HG03558 (cell line): ENCODE measurements at regions not wholly inside any gene's neighbourhood (a gene's known extent, or its start where the extent isn't known, plus 50 kb on each side); places are given as distances from the start of the nearest gene placed in this dataset.

Experiments used
- ATAC-seq: cut with Tn5 transposase; IDR thresholded peaks from one replicate; pipeline ENCODE4 v1.9.1; 2021; ENCODE audit warnings: moderate number of reproducible peaks; ENCODE audit not compliant: unreplicated experiment; ENCODE audit errors: extremely low read depth

DNA sequence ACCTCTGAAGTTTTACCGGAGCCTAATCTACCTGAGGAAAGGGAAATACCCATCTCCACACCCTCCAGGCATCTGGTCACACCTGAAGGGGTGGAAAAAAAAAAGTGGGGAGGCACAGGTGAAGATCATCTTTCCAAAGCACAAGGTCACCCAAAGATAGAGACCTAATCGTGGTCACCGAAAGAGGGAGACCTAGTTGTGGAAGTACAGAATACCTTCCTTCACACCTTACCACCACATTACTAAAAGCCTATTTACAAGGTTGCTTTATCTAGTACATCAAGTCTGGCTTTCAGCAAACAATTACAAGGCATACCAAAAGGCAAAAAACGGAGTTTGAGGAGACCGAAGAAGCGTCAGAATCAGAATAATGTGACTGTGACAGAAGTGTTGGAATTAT is 110.0 kb upstream of the ARPP21 start:
- no peak for ATAC-seq

DNA sequence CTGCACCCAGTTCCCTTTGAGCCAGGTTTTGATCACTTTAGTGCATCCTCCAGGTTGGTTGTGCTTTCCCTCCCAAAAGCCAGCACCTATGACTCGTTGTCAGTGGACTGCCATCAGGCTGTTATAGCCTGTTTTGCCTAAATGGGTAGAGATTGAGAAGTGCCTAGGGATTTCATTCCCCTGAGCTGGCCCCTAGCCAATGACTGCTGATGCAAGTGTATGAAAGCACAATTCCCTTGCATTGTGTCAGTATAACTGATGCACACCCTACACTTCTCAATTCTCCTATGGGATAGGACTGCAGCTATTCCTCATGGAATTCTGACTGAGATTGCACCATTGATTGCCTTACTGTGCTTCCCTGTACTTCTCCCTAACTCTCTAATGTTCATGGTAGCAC is 102.1 kb upstream of the ARPP21 start:
- ATAC-seq = no peak

DNA sequence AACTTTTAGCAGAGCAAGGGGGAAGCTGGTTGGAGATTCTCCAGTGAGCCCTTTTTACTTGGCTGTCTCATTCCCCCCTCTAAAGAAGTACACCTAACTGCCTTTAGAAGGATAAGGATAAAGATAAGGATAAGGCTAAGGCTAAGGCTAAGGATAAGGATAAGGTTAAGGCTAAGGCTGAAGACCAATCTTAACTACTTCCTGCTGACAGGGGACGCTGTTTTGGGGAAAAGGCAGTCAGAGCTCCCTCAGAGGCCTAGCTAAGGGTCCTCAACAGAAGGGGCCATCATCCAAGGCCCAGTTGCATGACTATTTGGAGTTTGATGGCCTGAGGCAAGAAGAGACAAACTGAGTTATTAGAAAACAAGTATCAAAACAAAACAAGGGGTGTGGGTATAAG is 94.3 kb upstream of the ARPP21 start:
- ATAC-seq = no peak

DNA sequence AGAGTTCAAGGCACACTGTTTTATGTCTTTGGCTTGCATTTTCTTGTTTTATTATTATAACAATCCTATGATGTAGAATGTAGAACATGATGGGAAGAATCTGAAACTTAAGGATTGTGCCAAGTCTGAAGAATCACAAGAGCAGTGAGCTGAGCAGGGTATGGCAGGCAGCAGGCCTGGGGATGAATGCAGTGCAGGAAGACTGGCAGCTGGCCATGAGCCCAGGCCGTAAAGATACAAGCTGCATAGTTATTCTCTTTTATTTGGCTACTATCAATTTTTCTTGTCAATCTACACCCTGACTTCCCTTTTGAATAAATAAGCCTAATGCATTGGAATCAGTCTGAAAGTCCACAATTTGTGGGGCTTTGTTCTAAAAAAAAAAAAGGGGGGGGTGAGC is 89.6 kb upstream of the ARPP21 start:
- ATAC-seq = no peak

DNA sequence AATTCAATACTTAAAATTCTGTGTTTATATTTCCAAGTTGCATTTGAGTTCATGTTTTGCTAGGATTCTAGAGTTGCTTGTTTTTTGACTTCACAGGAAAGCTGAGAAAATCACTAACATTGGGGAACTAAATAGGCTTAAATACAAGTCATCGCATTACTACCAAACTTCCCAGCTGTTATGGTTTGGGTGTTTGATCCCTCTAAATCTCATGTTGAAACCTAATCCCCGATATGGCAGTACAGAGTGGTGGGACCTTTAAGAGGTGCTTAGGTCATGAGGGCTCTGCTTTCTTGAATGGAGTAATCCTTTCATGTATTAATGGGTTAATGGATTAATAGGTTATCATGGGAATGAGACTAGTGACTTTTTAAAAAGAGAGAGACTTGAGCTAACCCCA is 77.2 kb upstream of the ARPP21 start:
- ATAC-seq = no peak

DNA sequence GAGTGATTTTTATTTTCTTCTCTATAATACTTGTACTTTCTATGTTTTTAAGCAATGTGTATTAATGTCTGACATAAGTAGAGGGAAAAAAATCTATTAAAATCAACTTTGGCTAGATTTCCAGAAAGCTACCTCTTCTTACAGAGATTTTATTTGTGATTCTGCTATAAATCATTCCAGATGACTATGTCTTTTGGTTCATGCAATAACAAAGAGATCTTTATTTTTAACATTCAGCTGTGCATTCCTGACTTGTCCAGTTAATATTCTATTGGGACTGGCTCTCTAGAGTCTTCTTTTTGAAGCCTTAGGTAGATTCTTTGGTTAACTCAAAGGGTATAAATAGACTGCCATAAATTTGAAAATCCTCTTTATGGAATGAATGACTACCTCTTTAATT is 74.3 kb upstream of the ARPP21 start:
- ATAC-seq = no peak
